Mucosa of gallbladder (tissue), 1 donor: ENCODE measurements at regions not wholly inside any gene's neighbourhood (a gene's known extent, or its start where the extent isn't known, plus 50 kb on each side); places are given as distances from the start of the nearest gene placed in this dataset.

Experiments
- DNase-seq: peaks from one replicate; pipeline ENCODE4 v3.0.0-alpha.2; 2020; ENCODE audit warnings: low spot score
- donor health status: DM: no; HTN: no; CAD: no.

GRCh38 chr12:88642675-88643431, 62.6 kb upstream of the KITLG start:
- DNase-seq, result no peak

DNA sequence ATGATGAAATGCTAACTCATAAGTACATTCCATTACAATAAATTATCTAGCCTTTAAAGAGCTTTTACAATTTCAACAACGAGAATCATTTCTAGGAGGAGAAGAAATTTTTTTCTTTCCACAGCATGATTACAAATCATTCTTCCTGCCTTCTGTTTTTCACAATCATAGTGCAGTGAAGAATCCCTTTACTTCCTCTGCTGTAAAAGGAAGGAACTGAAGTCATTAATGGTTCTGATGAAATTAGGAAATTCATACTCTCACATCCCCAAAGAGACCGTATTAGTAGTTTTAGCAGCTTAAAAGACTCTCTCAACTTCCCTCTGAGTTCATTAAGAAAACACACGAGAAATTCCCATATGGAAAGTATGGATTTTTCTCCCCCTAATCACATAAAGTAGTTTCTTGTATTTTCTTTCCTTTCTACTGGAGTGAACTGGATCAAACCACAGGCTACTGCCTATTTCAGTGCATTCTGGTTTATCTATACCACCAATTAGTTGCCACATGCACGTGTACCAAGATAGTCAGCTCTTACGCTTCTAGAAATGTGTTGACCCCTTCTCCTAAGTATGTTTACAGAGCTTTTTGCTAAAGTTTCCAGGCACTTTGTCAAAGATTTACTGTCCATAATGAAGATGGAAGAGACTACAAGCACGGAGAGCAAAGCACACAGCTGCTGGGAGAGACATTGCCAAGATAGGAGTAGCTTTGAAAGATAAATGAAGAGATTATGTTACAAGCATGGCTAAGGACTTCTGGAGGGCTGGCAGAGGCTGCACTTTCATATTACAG, 58.9 kb upstream of the KITLG start:
- DNase-seq, result no peak

- DNase-seq, result no peak
Observed at GRCh38 chr12:88638388-88638787, 58.1 kb upstream of the KITLG start.

GRCh38 chr12:88634008-88634407, 53.7 kb upstream of the KITLG start:
- DNase-seq, result no peak

DNA sequence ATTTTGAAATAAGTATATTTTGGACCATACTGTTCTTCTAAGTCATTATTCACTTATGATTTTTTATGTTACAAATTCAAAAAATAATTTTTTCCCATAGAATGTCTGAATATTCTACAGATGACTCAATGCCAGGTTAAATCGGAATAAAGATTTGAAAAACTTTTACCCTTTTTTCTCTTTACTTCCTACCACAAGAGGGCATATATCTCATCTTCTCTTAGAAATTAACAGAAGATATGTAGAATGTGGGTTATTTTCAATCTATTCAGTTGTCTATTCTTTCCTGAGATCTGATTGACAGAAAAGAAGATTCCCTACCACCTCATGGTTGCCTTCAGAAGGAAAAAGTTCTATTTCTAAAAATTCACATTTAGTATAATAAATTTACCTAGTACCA, 53.0 kb upstream of the KITLG start:
- no peak for DNase-seq

GRCh38 chr12:88630561-88630960, 50.3 kb upstream of the KITLG start:
- DNase-seq, result no peak
